GM23248 (cell line): ENCODE measurements at regions not wholly inside any gene's neighbourhood (a gene's known extent, or its start where the extent isn't known, plus 50 kb on each side); places are given as distances from the start of the nearest gene placed in this dataset.

ENCODE experiments used
- EZH2 ChIP-seq: fragments of 200-600 bp; sonication (generic); IDR thresholded peaks from 2 replicates; pipeline ENCODE4 v1.6.1; 2018; ENCODE audit warnings: antibody characterized with exemption, mild to moderate bottlenecking; ENCODE audit not compliant: insufficient read depth, poor library complexity, severe bottlenecking
- EZH2phosphoT487 ChIP-seq: fragments of 200-600 bp; sonication (generic); IDR thresholded peaks from 2 replicates; pipeline ENCODE4 v1.6.1; 2018; ENCODE audit warnings: antibody characterized with exemption, moderate library complexity, mild to moderate bottlenecking, low read depth; ENCODE audit not compliant: insufficient read depth

- no peak for TF ChIP-seq EZH2
- TF ChIP-seq EZH2phosphoT487: no peak
Measured at GRCh38 chr17:34091975-34092374, 163.1 kb upstream of the CCL2 start.
